Keratinocyte (primary cell): ENCODE measurements at regions not wholly inside any gene's neighbourhood (a gene's known extent, or its start where the extent isn't known, plus 50 kb on each side); places are given as distances from the start of the nearest gene placed in this dataset.

Experiments
- DNase-seq: peaks from one replicate; pipeline ENCODE4 v3.0.0-alpha.2; 2011; ENCODE audit warnings: low read depth, missing footprints, low spot score
- FAIRE-seq: peaks from 2 replicates; lab custom pipeline; 2011; peaks lifted over from hg19 to GRCh38; lab: Jason Lieb, UNC
- H2AFZ ChIP-seq: 2 replicates; pipeline ENCODE4 v1.6.0; 2012; ENCODE audit warnings: low read length, control low read depth, inconsistent platforms; ENCODE audit not compliant: control insufficient read depth
- H3K27ac ChIP-seq: 2 replicates; pipeline ENCODE4 v1.5.1; 2011; ENCODE audit warnings: low read length; ENCODE audit not compliant: control insufficient read depth, insufficient read depth
- H3K27me3 ChIP-seq: 3 replicates; pipeline ENCODE4 v1.6.0; 2011; ENCODE audit warnings: low read length; ENCODE audit not compliant: control insufficient read depth, insufficient read depth; ENCODE audit errors: extremely low read depth
- H3K36me3 ChIP-seq, 2 experiments: 2 replicates in 1 of 2; 3 replicates in 1 of 2; pipeline ENCODE4 v1.5.1; 2011; ENCODE audit warnings: low read length in 2 of 2, mild to moderate bottlenecking in 1 of 2; ENCODE audit not compliant: control insufficient read depth in 2 of 2, insufficient read depth in 2 of 2; ENCODE audit errors: extremely low read depth in 1 of 2
- H3K4me1 ChIP-seq: 3 replicates; pipeline ENCODE4 v1.5.1; 2011; ENCODE audit warnings: low read length; ENCODE audit not compliant: control insufficient read depth, insufficient read depth; ENCODE audit errors: extremely low read depth
- H3K4me2 ChIP-seq: 3 replicates; pipeline ENCODE4 v1.6.0; 2011; ENCODE audit warnings: low read depth, low read length; ENCODE audit not compliant: control insufficient read depth, insufficient read depth; ENCODE audit errors: extremely low read depth
- H3K4me3 ChIP-seq, 3 experiments: fragments of 200-600 bp in 1 of 3; sonication (generic) in 1 of 3; 2 replicates in 2 of 3; 3 replicates in 1 of 3; pipeline ENCODE4 v1.5.1; 2011 to 2016; ENCODE audit warnings: low read length in 3 of 3, mild to moderate bottlenecking in 3 of 3, control low read depth in 2 of 3, inconsistent platforms in 1 of 3, low read depth in 1 of 3, mixed read lengths in 1 of 3, mixed run types in 1 of 3, moderate library complexity in 1 of 3; ENCODE audit not compliant: control insufficient read depth in 2 of 3, insufficient read depth in 2 of 3; ENCODE audit errors: extremely low read depth in 1 of 3
- H3K79me2 ChIP-seq: 2 replicates; pipeline ENCODE4 v1.6.0; 2012; ENCODE audit warnings: low read length; ENCODE audit not compliant: control insufficient read depth, insufficient read depth
- H3K9ac ChIP-seq: 3 replicates; pipeline ENCODE4 v1.6.0; 2011; ENCODE audit warnings: low read length; ENCODE audit not compliant: control insufficient read depth, insufficient read depth; ENCODE audit errors: extremely low read depth
- H3K9me1 ChIP-seq: 3 replicates; pipeline ENCODE4 v1.6.0; 2011; ENCODE audit warnings: low read length; ENCODE audit not compliant: control insufficient read depth, insufficient read depth; ENCODE audit errors: extremely low read depth
- H3K9me3 ChIP-seq: 2 replicates; pipeline ENCODE4 v1.5.1; 2012; ENCODE audit warnings: low read depth, low read length; ENCODE audit not compliant: control insufficient read depth
- H4K20me1 ChIP-seq: 3 replicates; pipeline ENCODE4 v1.6.0; 2011; ENCODE audit warnings: low read length; ENCODE audit not compliant: control insufficient read depth, insufficient read depth; ENCODE audit errors: extremely low read depth
- EZH2 ChIP-seq: IDR thresholded peaks from one replicate; pipeline ENCODE4 v1.6.1; 2012; ENCODE audit warnings: inconsistent platforms, mild to moderate bottlenecking, low read length, moderate library complexity
- dilution Hi-C: fragments of 300-500 bp; cut with MboI; formaldehyde crosslinking; loops from one replicate; pipeline ENCODE4 v1.7.0; 2020; ENCODE audit warnings: low sequenced_read_pairs; ENCODE audit not compliant: extremely low pct_ligation_motif_present
- TF ChIP-seq, protein P1 (sequence below), 3 experiments: IDR thresholded peaks in 1 of 3; conservative IDR thresholded peaks in 1 of 3; optimal IDR thresholded peaks in 1 of 3; 2 replicates in 2 of 3; 3 replicates in 1 of 3; pipeline versions ENCODE3 to v1.5.1; 2011; ENCODE audit warnings: low read length in 3 of 3, mild to moderate bottlenecking in 3 of 3, moderate library complexity in 2 of 3, control low read depth in 1 of 3, inconsistent platforms in 1 of 3; ENCODE audit not compliant: insufficient read depth in 2 of 3; ENCODE audit errors: extremely low read depth in 1 of 3

DNA sequence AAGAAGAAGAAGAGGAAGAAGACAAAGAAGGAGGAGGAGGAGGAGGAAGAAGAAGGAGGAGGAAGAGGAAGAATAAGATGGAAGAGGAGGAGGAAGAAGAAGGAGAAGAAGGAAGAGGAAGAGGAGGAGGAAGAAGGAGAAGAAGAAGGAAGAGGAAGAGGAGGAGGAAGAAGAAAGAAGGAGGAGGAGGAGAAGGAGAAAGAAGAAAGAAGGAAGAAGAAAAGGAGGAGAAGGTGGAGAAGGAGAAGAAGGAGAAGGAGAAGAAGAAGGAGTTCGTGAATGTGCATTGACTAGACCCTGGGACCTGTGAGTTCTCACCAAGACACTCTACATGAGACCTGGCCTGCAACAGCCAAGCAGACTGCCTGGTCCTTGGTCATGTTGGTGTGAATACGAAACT, 131.7 kb upstream of the ERRFI1 start:
- H3K36me3 ChIP-seq = no peaks in the 10 kb centered on the region
- no peaks in the 10 kb centered on the region for H3K9me3 ChIP-seq
- H3K27ac ChIP-seq = no peak overlapping the region
- H3K9ac ChIP-seq = no peak overlapping the region
- TF ChIP-seq EZH2 = no peak
- TF ChIP-seq, protein P1, sequence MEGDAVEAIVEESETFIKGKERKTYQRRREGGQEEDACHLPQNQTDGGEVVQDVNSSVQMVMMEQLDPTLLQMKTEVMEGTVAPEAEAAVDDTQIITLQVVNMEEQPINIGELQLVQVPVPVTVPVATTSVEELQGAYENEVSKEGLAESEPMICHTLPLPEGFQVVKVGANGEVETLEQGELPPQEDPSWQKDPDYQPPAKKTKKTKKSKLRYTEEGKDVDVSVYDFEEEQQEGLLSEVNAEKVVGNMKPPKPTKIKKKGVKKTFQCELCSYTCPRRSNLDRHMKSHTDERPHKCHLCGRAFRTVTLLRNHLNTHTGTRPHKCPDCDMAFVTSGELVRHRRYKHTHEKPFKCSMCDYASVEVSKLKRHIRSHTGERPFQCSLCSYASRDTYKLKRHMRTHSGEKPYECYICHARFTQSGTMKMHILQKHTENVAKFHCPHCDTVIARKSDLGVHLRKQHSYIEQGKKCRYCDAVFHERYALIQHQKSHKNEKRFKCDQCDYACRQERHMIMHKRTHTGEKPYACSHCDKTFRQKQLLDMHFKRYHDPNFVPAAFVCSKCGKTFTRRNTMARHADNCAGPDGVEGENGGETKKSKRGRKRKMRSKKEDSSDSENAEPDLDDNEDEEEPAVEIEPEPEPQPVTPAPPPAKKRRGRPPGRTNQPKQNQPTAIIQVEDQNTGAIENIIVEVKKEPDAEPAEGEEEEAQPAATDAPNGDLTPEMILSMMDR (optimal IDR thresholded peaks at IDR 0.05 in 1 of 3, IDR thresholded peaks at IDR 0.05 in 1 of 3, conservative IDR thresholded peaks at IDR 0.05 in 1 of 3; ENCODE audit: extremely low read depth in 1 of 3, insufficient read depth in 2 of 3, low read length in 3 of 3) = no peak
- no peaks in the 10 kb centered on the region for H3K27me3 ChIP-seq
- H4K20me1 ChIP-seq = no peaks in the 10 kb centered on the region
- no peaks in the 10 kb centered on the region for H3K9me1 ChIP-seq
- H3K4me1 ChIP-seq = peaks cover 12% of the 10 kb centered on the region
- no peak overlapping the region for H3K4me3 ChIP-seq
- no peak overlapping the region for H3K4me2 ChIP-seq
- dilution Hi-C loops = no loop called here
- no peaks in the 10 kb centered on the region for H3K79me2 ChIP-seq
- H2AFZ ChIP-seq = no peak overlapping the region
- DNase-seq = no peak
- FAIRE-seq = no peak

GRCh38 chr1:8155528-8156186, 129.5 kb upstream of the ERRFI1 start:
- no peak for DNase-seq
- no peaks in the 10 kb centered on the region for H3K9me1 ChIP-seq
- H3K79me2 ChIP-seq = no peaks in the 10 kb centered on the region
- peak overlapping the region; percentile 42 for H3K4me2 ChIP-seq
- H3K4me1 ChIP-seq = peaks cover 12% of the 10 kb centered on the region
- peak; percentile 41 for FAIRE-seq
- TF ChIP-seq, protein P1 (optimal IDR thresholded peaks at IDR 0.05 in 1 of 3, IDR thresholded peaks at IDR 0.05 in 1 of 3, conservative IDR thresholded peaks at IDR 0.05 in 1 of 3; ENCODE audit: extremely low read depth in 1 of 3, insufficient read depth in 2 of 3, low read length in 3 of 3) = no peak
- no peak for TF ChIP-seq EZH2
- no peaks in the 10 kb centered on the region for H3K27me3 ChIP-seq
- no peak overlapping the region for H3K4me3 ChIP-seq
- peak overlapping the region; percentile 21 for H2AFZ ChIP-seq
- dilution Hi-C loops = no loop called here
- no peaks in the 10 kb centered on the region for H4K20me1 ChIP-seq
- no peaks in the 10 kb centered on the region for H3K36me3 ChIP-seq
- H3K27ac ChIP-seq = no peak overlapping the region
- no peak overlapping the region for H3K9ac ChIP-seq
- no peaks in the 10 kb centered on the region for H3K9me3 ChIP-seq
